Gastroesophageal sphincter (tissue), 3 donors: ENCODE measurements at regions not wholly inside any gene's neighbourhood (a gene's known extent, or its start where the extent isn't known, plus 50 kb on each side); places are given as distances from the start of the nearest gene placed in this dataset.

Experiments
- CTCF ChIP-seq, 4 experiments: fragments of 200-600 bp in 2 of 4; fragments of 450-650 bp in 2 of 4; sonication (generic) in 1 of 4; IDR thresholded peaks; one replicate each; pipeline ENCODE4 v1.5.1; 2017 to 2019; ENCODE audit warnings: antibody characterized with exemption in 4 of 4, mild to moderate bottlenecking in 2 of 4, moderate library complexity in 2 of 4
- POLR2AphosphoS5 ChIP-seq: sonication (generic); formaldehyde crosslinking; IDR thresholded peaks from one replicate; pipeline ENCODE4 v1.6.1; 2017; ENCODE audit warnings: antibody characterized with exemption

- TF ChIP-seq CTCF (IDR thresholded peaks at IDR 0.05) (no peak), POLR2AphosphoS5 (no peak)
Observed at GRCh38 chrX:42149765-42150164, 226.4 kb upstream of the CASK start.
